Left colon (tissue), 2 donors: ENCODE measurements at regions not wholly inside any gene's neighbourhood (a gene's known extent, or its start where the extent isn't known, plus 50 kb on each side); places are given as distances from the start of the nearest gene placed in this dataset.
"Not testable (repeated sequence)": the region's sequence is repeated elsewhere in the genome, so short reads cannot be mapped to it uniquely, and the experiment has no call there.

ENCODE experiments used
- ATAC-seq: fragments of 200-7000 bp; cut with Tn5 transposase; one replicate; pipeline ENCODE4 v1.9.1; 2020; ENCODE audit warnings: mild to moderate bottlenecking, moderate library complexity
- DNase-seq, 2 donors: peaks; one replicate each; pipeline ENCODE4 v3.0.0-alpha.2; 2020
- intact Hi-C, 2 donors: fragments of 100-400 bp; cut with DNase I in 1 of 2; cut with micrococcal nuclease in 1 of 2; formaldehyde crosslinking; loops; one replicate each; pipeline versions ENCODE4 v1.11.2 to v1.14.0; 2022; cut with DNase I, micrococcal nuclease
- donor health status: DM: no; HTN: no; CAD: no.
- donor health status: DM: yes; HTN: yes; CAD: no.

DNA sequence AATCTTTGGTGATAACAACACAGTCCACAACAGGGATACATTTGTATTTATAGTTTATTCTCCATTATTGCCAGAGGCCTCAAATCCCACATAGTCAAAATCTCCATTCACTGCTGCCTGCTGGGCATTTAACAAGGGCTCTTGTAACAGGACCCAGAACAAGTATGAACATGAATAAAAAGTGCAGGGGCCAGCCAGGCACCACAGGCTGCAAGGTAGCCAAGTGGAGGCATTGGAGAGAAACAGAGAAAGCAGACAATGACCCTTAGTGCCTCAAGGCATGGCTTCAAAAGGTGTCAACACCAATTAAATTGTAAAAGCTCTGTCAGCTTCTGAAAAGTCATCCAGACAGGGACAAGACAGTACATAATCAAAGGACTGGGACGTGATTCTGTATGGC lies 116.8 kb downstream of the ATP6V1G3 start:
- intact Hi-C loops = no loop called here
- no peak for DNase-seq
- ATAC-seq = no peak

DNA sequence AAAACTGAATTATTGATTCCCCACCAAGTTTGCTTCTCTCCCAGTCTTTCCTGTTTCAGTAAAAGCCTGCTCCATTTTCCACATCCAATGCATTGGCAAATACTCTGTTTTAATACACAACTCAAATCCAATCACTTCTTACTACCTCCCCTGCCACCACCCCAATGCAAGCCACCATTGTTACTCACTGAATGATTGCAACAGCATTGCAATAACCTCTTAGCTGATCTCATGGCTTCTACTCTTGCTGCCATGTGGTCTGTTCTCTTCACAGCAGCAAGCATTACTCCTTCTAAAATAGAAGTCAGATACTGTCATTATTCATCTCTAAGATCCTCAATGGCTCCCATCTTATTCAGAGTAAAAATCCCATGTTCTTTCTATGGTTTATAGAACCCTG lies 123.4 kb downstream of the ATP6V1G3 start:
- intact Hi-C loops = no loop called here
- DNase-seq = no peak
- no peak for ATAC-seq

GRCh38 chr1:198416296-198416695 lies 124.2 kb downstream of the ATP6V1G3 start:
- intact Hi-C loops = no loop called here

DNA sequence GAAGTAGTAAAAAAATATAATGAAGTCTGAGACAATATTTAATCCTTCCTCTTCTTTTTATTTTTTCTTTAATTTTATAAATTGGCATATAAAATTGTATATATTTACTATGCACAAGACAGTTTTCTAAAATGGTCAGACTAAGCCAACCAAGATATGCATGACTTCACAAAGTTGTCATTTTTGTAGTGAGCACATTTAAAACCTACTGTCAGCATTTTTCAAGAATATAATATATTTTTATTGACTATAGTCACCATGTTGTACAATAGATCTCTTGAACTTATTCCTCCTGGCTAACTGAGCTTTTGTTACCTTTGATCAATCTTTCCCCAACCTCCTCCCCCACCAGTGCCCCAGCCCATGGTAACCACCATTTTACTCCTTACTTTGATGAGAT lies 129.2 kb downstream of the ATP6V1G3 start:
- DNase-seq (no peak), ATAC-seq (no peak)
- intact Hi-C loops = no loop called here

More at GRCh38 chr1:198416296-198416695, 124.2 kb downstream of the ATP6V1G3 start:
- no peak for ATAC-seq
- no peak for DNase-seq

- ATAC-seq (no peak), DNase-seq (no peak)
- intact Hi-C loops = no loop called here
Measured at GRCh38 chr1:198408716-198409115, 131.8 kb downstream of the ATP6V1G3 start.

GRCh38 chr1:198404632-198405031 lies 135.8 kb downstream of the ATP6V1G3 start:
- intact Hi-C loops, ATAC-seq, DNase-seq: not testable (repeated sequence)

GRCh38 chr1:198400063-198400462 lies 140.4 kb downstream of the ATP6V1G3 start:
- DNase-seq (no peak), ATAC-seq (no peak)
- intact Hi-C loops = no loop called here

- ATAC-seq (no peak), DNase-seq (no peak)
- intact Hi-C loops = no loop called here
Measured at GRCh38 chr1:198399452-198399851, 141.0 kb downstream of the ATP6V1G3 start.

DNA sequence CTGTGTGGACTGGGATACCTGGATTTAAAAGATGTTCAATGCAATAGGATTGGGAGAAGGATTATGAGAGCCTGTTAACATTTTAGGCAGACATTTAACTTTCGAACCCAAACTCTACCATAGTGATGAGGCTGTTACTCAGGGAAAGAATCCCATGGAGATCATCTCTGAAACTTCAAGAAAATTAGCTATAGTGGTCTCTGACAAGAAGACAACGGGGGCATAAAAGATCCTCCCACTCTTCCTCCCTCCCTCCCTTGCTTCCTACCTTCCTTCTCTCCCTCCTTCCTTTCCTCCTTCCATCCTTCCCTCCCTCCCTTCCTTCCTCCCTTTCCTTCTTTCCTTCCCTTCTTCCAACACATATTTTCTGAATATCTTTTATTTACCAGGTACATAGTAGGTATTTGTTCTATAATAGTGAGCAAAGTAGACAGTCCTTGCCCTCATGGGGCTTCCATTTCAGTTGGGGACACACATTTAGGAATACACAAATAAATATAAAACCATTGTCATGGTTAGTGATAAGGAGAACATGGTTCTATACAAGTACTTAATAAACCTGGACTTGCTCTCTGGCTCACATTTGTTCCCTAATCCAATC lies 143.2 kb downstream of the ATP6V1G3 start:
- no peak for ATAC-seq
- intact Hi-C loops = no loop called here
- no peak for DNase-seq

GRCh38 chr1:198391393-198392020 lies 149.0 kb downstream of the ATP6V1G3 start:
- ATAC-seq = no peak
- intact Hi-C loops = no loop called here
- DNase-seq = no peak

- ATAC-seq (no peak), DNase-seq (no peak)
- intact Hi-C loops = no loop called here
Measured at GRCh38 chr1:198387587-198387986, 152.9 kb downstream of the ATP6V1G3 start.

DNA sequence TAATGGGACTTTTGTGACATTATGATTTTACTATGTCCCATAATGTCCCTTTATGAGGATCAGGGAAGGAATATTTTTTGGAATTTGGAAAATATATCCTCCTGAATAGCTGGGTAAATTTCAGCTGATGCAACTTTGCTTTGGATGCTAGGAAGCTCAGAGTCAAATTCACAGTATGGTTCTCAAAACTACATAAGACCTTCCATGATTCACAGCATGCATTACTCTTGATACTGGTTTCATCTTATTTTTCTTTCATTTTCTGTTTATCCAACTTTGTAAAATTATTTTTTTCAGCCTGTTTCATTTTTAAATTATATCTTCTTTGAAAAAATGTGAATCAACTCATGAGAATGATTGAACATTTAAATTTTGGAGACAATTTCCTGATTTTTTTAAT lies 160.2 kb downstream of the ATP6V1G3 start:
- intact Hi-C loops = no loop called here
- ATAC-seq (no peak), DNase-seq (no peak)

DNA sequence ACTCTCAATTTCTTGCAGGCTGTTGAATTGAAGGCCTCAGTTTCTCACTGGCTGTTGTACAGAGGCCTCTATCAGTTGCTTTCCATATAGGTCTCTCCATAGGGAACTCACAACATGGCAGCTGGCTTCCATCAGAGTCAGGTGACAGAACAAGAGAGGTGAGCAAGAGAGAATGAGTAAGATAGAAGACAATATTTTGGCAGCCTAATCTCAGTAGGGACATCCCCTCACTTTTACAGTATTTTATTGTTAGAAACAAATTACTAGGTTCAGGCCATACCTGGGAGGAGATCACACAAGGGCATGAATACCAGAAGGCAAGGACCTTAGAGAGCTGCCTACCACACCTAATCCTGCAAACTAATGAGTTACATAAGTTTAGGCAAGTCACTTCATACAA lies 162.8 kb downstream of the ATP6V1G3 start:
- ATAC-seq (no peak), DNase-seq (no peak)
- intact Hi-C loops = no loop called here

- no peak for DNase-seq
- ATAC-seq = no peak
- intact Hi-C loops = no loop called here
Measured at GRCh38 chr1:198374288-198374687, 166.2 kb downstream of the ATP6V1G3 start.

- ATAC-seq (no peak), DNase-seq (no peak)
- intact Hi-C loops = no loop called here
Measured at GRCh38 chr1:198373376-198373775, 167.1 kb downstream of the ATP6V1G3 start.
